Stimulated activated CD8-positive, alpha-beta memory T cell treated with anti-CD3 and anti-CD28 coated beads, Interleukin-12 subunit alpha, Interleukin-12 subunit beta, amount 100 ng/mL, for 4 hours (primary cell): ENCODE measurements at regions not wholly inside any gene's neighbourhood (a gene's known extent, or its start where the extent isn't known, plus 50 kb on each side); places are given as distances from the start of the nearest gene placed in this dataset.

ENCODE experiments used
- DNase-seq: peaks from one replicate; pipeline ENCODE4 v3.0.0-alpha.2; 2020; ENCODE audit warnings: low read depth

DNA sequence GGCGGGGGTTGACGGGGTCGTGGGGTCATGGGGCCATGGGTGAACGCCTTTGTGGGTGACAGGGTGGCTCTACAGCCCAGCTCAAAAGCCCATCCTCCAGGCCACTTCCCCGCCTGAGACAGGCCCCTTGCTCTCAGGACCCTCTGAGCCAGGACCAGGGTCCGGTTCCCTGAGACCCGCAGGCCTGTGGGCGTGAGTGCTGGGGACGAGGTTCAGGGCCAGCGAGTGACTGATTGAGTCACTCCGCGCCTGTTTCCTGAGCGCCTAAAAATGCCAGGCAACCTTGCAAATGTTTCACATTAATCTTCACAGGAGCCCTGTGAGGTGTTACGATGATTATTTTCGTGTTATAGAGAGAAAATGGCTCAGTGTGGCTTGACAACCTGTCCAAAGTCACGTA lies 97.8 kb downstream of the ZNF674 start:
- DNase-seq: no peak

DNA sequence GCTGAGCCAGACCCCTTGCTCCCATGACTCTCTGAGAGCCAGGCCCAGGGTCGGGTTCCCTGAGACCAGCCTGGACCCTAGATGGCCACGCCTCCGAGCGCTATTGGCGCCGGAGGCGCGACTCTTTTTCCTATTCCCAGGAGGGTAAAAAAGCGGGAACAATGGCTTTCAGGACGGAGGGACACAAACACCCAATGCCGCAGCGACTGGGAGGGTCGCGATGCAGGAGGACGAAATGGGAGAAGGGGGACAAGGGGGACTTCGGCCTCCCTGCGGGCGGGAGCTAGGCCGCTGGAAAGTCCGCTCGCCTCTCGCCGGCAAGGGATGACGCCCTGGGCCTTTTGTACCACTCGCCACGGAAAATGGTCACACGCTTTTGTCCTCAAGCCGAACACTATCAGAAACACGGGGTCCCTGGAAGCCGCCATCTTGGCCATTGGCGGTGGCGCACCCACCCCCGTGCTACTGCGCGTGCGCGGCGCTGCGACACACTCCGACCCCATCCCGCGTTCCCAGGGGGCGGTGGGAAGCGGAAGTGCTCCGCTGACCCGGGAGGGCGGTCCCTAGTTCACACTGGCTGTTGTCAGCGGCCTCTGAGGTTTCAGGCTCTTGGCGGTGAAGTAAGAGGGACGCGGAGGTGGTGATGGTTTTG lies 98.4 kb downstream of the ZNF674 start:
- peak; percentile 75 for DNase-seq

DNA sequence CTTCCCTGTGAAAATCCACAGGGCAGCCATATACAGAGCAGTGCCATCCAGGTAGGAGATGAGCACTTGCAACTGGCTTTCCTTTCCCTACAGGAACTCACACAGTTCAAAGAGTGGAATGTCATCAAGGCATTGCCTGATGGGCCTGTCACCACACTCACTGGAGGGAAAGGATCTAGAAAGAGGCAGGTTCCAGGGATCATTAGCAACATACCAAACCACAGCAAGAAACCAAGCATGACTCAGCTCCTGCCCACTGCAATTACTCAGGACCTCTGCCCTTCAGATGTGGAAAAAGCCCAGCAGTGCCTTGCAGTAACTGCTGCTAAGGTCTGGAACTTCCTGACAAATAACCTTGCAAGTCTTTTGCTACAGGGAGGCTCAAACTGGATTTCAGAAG lies 101.2 kb downstream of the ZNF674 start:
- no peak for DNase-seq

DNA sequence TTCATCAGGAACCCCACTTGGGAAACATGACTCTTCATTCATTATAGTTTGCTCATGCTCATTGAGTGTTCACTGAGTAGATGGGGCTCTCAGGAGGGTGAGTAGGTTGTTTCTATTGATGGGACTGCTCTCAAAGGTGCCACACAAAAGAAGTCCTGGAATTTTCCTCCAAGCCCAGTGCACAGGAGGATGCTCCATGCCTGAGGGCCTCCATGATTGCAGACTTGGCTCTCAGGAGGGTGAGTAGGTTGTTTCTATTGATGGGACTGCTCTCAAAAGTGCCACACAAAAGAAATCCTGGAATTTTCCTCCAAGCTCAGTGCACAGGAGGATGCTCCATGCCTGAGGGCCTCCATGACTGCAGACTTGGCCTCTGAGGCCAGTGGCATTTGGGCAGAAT lies 108.5 kb downstream of the ZNF674 start:
- DNase-seq: no peak

DNA sequence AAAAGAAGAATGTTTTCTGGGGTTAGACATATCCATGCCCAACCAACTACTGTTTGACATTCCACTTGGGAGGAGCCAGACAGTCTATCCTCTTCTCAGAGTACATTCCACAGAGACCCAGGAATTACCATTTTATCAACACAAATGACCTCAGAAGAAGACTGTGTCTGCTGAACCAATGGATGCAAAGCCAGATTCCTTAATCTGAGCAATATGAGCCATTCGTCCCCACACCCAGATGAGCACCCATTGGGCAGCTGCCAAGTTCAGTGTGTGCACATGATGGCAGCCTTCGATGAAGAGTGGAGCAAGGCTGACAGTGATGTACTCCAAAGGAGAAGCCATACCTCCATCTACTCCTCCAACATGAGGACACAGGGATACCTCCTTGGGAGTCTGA lies 111.3 kb downstream of the ZNF674 start:
- DNase-seq: no peak

GRCh38 chrX:46408553-46409407 lies 136.4 kb downstream of the ZNF674 start:
- peak; percentile 33 for DNase-seq

DNA sequence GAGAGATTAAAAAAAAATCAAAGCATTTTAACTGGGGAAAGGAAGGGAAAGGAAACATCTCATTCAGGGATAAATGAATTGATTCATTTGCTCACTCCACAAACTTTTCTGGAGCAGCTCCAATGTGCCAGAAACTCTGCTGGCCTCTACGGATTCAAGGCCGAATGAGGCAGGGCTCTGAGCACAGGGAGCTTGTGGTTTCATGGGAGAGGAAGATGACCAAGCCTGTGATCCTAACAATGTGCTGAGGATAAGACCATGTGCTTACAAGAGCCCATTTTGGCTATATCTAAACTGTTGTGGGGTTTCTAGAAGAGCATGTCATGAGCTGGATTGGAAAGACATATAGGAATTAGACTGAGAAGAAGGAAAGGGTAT lies 137.5 kb downstream of the ZNF674 start:
- no peak for DNase-seq

DNA sequence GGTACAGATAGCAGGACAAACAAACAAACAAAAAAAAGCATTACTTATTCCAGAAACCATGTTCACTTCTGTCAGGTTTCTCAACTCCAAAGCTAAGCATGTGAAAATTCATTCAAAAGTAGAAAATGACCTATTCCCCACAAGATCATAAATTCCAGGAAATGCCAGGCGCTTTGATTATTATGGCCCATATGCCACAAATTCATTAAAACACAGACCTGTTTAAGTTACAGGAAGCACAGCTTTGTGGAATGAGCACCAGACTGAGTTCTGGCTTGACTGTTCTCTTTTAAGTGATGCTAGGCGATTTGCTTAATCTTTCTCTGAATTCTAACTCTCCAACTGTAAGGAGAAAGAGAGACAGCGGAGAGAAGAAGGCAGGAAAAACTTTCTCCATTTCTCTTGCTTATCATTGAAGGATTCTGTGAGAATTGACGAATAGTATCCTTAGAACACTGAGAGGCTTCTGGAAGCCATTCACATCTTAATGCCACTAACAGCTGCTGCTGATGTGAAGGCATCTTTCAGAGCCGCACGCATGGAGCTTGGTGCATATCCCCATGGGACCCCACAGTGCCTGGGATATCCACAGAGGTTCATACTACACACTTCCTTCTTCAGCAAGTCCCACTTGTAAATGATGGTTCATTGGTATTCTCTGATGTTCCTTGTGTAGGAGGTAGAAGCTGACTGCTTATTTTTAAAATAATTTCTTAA lies 138.0 kb downstream of the ZNF674 start:
- DNase-seq: no peak

DNA sequence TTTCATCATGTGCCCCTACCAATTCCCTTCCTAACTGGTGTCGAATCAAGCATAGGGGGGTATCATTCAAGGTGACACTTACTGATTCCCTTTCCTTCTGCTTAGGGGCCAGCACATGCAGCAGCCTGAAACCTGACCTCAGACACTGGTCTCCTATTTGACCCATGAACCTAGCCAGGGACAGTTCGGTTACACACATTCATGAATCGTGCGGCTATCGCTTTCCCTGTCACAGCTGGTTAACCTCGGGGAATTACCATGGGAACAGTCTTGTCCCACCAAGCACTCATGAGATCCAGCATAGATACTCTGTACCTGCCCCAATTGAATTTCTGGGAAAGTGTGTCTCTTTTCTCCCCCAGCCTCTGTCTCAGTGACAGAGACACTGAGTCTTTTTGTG lies 140.4 kb downstream of the ZNF674 start:
- DNase-seq: no peak

- no peak for DNase-seq
Measured at GRCh38 chrX:46400530-46401443, 144.4 kb downstream of the ZNF674 start.

- DNase-seq: no peak
Measured at GRCh38 chrX:46398874-46399273, 146.3 kb downstream of the ZNF674 start.

DNA sequence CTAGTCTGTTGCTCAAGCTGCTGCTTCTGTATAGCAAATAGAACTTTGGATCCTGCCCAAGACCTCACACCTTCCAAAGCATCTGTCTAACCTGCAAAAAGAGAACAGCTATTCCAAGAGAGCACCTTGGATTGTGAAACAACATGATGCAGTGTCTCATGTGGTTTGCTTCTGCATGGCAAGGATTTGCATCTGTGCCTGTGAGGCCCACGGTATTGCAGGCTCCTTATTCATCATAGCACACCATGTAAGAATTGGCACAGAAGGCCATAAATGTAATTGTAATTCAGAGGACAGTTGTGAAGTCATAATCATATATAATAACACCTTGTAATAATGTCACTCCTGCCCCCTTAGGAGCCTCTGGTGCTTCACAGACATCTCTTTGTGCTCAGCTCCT lies 147.1 kb downstream of the ZNF674 start:
- DNase-seq: no peak

- no peak for DNase-seq
Measured at GRCh38 chrX:46386511-46386910, 158.7 kb downstream of the ZNF674 start.

DNA sequence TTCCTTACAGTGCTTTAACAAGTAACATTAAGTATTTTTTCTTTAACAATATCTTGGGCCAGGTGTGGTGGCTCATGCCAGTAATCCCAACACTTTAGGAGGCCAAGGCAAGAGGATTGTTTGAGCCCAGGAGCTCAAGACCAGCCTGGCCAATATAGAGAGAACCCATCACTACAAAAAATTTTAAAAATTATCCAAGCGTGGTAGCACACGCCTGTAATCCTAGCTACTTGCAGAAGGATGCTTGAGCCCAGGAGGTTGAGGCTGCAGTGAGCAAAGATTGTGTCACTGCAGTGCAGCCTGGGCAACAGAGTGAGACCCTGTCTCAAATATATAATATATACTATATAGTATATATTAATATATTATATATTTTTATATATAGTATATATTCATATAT lies 162.2 kb downstream of the ZNF674 start:
- no peak for DNase-seq

GRCh38 chrX:46382595-46382994 lies 162.6 kb downstream of the ZNF674 start:
- no peak for DNase-seq

- DNase-seq: no peak
Measured at GRCh38 chrX:46381630-46382029, 163.6 kb downstream of the ZNF674 start.

- no peak for DNase-seq
Measured at GRCh38 chrX:46380148-46380752, 165.0 kb downstream of the ZNF674 start.

DNA sequence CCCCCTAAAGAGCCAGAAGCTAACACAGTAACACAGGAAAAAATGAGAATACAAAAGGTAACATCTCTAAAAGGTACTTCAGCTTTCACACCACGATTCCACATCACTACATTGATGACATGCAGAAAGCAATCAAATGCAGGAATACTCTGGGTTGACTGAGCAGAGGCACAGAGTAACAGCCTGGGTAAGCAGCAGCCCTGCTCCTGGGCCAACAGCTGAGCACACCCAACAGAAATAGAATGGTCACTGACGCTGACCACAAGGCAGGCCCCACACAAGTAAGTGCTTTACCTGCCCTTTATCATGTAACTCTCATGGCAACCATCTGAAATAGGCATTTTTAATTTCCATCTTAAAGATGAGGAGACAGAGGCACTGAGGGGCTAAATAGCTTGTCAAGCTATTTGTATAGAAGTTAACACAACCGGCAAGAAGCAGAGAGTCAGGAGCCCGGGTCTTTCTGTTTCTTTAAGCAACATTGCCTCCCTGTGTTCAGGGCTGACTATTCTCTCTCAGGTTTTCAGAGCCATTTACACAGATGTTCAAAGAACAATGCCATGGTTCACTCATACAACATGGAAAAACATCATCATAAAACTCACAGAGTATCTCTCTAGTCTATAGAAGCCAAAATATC lies 168.9 kb downstream of the ZNF674 start:
- DNase-seq: no peak

DNA sequence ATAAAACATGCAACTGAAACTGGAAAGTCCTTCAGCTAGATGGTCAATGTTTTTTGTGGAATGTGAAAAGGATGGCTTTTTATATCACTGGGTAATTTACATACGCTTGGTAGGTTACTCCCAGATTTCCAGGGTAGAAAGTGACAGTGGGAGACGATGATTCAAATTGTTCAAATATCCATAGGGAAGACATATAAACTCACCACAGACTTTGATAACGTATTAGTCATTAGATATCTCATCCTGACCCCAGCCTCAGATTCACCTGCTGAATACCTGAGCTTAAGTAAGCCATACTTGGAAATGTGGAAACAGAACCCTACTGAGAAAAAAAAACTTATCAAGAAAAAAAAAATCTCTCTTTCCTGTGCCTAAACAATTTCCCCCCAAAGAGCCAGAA lies 169.4 kb downstream of the ZNF674 start:
- DNase-seq: no peak

DNA sequence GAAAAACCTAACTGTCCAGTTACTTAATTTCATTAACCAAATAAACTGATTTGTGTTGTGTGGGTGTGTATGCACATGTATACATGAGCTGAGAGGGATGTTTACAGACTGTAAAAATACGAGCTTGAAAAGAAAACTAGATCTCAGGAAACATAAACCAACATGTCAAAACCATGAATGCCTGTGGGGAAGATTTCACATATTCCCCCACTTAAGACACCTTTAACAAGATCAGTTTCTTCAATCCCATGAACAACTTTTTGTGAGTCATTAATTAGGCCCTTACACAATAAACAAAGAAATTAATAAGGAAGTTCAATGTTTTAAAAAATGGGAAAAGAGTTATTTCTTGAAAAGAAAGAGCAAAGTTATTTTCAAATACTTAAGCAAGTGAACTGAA lies 170.8 kb downstream of the ZNF674 start:
- DNase-seq: no peak

DNA sequence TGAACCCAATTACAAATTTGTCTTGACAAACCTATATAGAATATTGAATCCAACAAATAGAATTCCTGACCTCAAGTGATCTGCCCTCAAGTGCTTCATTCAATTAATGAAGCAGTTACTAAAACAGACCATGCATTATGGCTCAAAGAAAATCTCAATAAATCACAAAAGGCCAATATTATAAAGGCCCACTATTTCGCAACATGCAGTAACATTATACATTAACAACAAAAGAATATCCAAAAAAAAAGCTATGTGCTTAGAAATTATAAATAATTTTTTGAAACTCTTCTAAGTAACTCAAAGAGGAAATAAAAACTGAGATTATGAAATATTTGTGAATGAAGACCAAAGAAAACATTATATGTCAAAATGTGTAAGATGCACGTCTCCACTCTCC lies 177.7 kb downstream of the ZNF674 start:
- no peak for DNase-seq
